ENCODE measurements at regions not wholly inside any gene's neighbourhood (a gene's known extent, or its start where the extent isn't known, plus 50 kb on each side); places are given as distances from the start of the nearest gene placed in this dataset.

- TF ChIP-seq RARB (CRISPR knock-in tag; IDR thresholded peaks at IDR 0.05): no peak
- TF ChIP-seq ZFP30 (CRISPR knock-in tag; IDR thresholded peaks at IDR 0.05): no peak
- TF ChIP-seq BACH2 (CRISPR knock-in tag; IDR thresholded peaks at IDR 0.05; ENCODE audit: borderline replicate concordance): no peak
- no peak for TF ChIP-seq ZC3H10 (CRISPR knock-in tag; IDR thresholded peaks at IDR 0.05)
- TF ChIP-seq ARNTL (CRISPR knock-in tag; IDR thresholded peaks at IDR 0.05; ENCODE audit: borderline replicate concordance, low read depth): no peak
- TF ChIP-seq, protein P1, sequence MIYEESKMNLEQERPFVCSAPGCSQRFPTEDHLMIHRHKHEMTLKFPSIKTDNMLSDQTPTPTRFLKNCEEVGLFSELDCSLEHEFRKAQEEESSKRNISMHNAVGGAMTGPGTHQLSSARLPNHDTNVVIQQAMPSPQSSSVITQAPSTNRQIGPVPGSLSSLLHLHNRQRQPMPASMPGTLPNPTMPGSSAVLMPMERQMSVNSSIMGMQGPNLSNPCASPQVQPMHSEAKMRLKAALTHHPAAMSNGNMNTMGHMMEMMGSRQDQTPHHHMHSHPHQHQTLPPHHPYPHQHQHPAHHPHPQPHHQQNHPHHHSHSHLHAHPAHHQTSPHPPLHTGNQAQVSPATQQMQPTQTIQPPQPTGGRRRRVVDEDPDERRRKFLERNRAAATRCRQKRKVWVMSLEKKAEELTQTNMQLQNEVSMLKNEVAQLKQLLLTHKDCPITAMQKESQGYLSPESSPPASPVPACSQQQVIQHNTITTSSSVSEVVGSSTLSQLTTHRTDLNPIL (CRISPR knock-in tag; IDR thresholded peaks at IDR 0.05; ENCODE audit: low read depth): no peak
- TF ChIP-seq PPARA (CRISPR knock-in tag; IDR thresholded peaks at IDR 0.05; ENCODE audit: borderline replicate concordance): no peak
- TF ChIP-seq ZNF8 (CRISPR knock-in tag; IDR thresholded peaks at IDR 0.05): no peak
- TF ChIP-seq ZFP3 (CRISPR knock-in tag; IDR thresholded peaks at IDR 0.05): no peak
- TF ChIP-seq, protein P2, sequence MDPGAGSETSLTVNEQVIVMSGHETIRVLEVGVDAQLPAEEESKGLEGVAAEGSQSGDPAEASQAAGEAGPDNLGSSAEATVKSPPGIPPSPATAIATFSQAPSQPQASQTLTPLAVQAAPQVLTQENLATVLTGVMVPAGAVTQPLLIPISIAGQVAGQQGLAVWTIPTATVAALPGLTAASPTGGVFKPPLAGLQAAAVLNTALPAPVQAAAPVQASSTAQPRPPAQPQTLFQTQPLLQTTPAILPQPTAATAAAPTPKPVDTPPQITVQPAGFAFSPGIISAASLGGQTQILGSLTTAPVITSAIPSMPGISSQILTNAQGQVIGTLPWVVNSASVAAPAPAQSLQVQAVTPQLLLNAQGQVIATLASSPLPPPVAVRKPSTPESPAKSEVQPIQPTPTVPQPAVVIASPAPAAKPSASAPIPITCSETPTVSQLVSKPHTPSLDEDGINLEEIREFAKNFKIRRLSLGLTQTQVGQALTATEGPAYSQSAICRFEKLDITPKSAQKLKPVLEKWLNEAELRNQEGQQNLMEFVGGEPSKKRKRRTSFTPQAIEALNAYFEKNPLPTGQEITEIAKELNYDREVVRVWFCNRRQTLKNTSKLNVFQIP (CRISPR knock-in tag; IDR thresholded peaks at IDR 0.05; ENCODE audit: borderline replicate concordance, low read depth): no peak
- TF ChIP-seq GLIS3 (CRISPR knock-in tag; IDR thresholded peaks at IDR 0.05): no peak
- TF ChIP-seq, protein P3, sequence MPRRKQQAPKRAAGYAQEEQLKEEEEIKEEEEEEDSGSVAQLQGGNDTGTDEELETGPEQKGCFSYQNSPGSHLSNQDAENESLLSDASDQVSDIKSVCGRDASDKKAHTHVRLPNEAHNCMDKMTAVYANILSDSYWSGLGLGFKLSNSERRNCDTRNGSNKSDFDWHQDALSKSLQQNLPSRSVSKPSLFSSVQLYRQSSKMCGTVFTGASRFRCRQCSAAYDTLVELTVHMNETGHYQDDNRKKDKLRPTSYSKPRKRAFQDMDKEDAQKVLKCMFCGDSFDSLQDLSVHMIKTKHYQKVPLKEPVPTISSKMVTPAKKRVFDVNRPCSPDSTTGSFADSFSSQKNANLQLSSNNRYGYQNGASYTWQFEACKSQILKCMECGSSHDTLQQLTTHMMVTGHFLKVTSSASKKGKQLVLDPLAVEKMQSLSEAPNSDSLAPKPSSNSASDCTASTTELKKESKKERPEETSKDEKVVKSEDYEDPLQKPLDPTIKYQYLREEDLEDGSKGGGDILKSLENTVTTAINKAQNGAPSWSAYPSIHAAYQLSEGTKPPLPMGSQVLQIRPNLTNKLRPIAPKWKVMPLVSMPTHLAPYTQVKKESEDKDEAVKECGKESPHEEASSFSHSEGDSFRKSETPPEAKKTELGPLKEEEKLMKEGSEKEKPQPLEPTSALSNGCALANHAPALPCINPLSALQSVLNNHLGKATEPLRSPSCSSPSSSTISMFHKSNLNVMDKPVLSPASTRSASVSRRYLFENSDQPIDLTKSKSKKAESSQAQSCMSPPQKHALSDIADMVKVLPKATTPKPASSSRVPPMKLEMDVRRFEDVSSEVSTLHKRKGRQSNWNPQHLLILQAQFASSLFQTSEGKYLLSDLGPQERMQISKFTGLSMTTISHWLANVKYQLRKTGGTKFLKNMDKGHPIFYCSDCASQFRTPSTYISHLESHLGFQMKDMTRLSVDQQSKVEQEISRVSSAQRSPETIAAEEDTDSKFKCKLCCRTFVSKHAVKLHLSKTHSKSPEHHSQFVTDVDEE (CRISPR knock-in tag; IDR thresholded peaks at IDR 0.05): no peak
- TF ChIP-seq, protein P4, sequence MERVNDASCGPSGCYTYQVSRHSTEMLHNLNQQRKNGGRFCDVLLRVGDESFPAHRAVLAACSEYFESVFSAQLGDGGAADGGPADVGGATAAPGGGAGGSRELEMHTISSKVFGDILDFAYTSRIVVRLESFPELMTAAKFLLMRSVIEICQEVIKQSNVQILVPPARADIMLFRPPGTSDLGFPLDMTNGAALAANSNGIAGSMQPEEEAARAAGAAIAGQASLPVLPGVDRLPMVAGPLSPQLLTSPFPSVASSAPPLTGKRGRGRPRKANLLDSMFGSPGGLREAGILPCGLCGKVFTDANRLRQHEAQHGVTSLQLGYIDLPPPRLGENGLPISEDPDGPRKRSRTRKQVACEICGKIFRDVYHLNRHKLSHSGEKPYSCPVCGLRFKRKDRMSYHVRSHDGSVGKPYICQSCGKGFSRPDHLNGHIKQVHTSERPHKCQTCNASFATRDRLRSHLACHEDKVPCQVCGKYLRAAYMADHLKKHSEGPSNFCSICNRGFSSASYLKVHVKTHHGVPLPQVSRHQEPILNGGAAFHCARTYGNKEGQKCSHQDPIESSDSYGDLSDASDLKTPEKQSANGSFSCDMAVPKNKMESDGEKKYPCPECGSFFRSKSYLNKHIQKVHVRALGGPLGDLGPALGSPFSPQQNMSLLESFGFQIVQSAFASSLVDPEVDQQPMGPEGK (CRISPR knock-in tag; IDR thresholded peaks at IDR 0.05; ENCODE audit: borderline replicate concordance): no peak
- no peak for TF ChIP-seq ZNF565 (CRISPR knock-in tag; conservative IDR thresholded peaks at IDR 0.05; ENCODE audit: low read depth)
- TF ChIP-seq SNAI2 (CRISPR knock-in tag; IDR thresholded peaks at IDR 0.05): no peak
- TF ChIP-seq OSR1 (CRISPR knock-in tag; IDR thresholded peaks at IDR 0.05): no peak
- TF ChIP-seq TOX (CRISPR knock-in tag; IDR thresholded peaks at IDR 0.05; ENCODE audit: borderline replicate concordance): no peak
- ATAC-seq: no peak
Measured at GRCh38 chr6:138654715-138655634, 118.6 kb upstream of the CCDC28A start.

GRCh38 chr6:138655828-138656227 lies 117.7 kb upstream of the CCDC28A start:
- ATAC-seq: no peak
- TF ChIP-seq, protein P5, sequence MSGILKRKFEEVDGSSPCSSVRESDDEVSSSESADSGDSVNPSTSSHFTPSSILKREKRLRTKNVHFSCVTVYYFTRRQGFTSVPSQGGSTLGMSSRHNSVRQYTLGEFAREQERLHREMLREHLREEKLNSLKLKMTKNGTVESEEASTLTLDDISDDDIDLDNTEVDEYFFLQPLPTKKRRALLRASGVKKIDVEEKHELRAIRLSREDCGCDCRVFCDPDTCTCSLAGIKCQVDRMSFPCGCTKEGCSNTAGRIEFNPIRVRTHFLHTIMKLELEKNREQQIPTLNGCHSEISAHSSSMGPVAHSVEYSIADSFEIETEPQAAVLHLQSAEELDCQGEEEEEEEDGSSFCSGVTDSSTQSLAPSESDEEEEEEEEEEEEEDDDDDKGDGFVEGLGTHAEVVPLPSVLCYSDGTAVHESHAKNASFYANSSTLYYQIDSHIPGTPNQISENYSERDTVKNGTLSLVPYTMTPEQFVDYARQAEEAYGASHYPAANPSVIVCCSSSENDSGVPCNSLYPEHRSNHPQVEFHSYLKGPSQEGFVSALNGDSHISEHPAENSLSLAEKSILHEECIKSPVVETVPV (CRISPR knock-in tag; IDR thresholded peaks at IDR 0.05): no peak
- TF ChIP-seq ARNTL (CRISPR knock-in tag; IDR thresholded peaks at IDR 0.05; ENCODE audit: borderline replicate concordance, low read depth) (no peak), ZFP30 (CRISPR knock-in tag; IDR thresholded peaks at IDR 0.05) (no peak), CSDC2 (CRISPR knock-in tag; IDR thresholded peaks at IDR 0.05) (no peak), GLIS3 (CRISPR knock-in tag; IDR thresholded peaks at IDR 0.05) (no peak), OSR1 (CRISPR knock-in tag; IDR thresholded peaks at IDR 0.05) (no peak), PPARA (CRISPR knock-in tag; IDR thresholded peaks at IDR 0.05; ENCODE audit: borderline replicate concordance) (no peak), SNAI2 (CRISPR knock-in tag; IDR thresholded peaks at IDR 0.05) (no peak), ZNF565 (CRISPR knock-in tag; conservative IDR thresholded peaks at IDR 0.05; ENCODE audit: low read depth) (no peak), TCF4 (CRISPR knock-in tag; IDR thresholded peaks at IDR 0.05; ENCODE audit: borderline replicate concordance) (no peak), ISL1 (CRISPR knock-in tag; IDR thresholded peaks at IDR 0.05) (no peak), ZNF70 (CRISPR knock-in tag; IDR thresholded peaks at IDR 0.05) (no peak), ZNF8 (CRISPR knock-in tag; IDR thresholded peaks at IDR 0.05) (no peak)
- TF ChIP-seq, protein P1 (CRISPR knock-in tag; IDR thresholded peaks at IDR 0.05; ENCODE audit: low read depth): no peak
- TF ChIP-seq, protein P3 (CRISPR knock-in tag; IDR thresholded peaks at IDR 0.05): no peak
